SW480 (cell line): ENCODE measurements at regions not wholly inside any gene's neighbourhood (a gene's known extent, or its start where the extent isn't known, plus 50 kb on each side); places are given as distances from the start of the nearest gene placed in this dataset.
A peak's percentile ranks its signal among the peaks of the same experiment; 100 is the strongest.

ENCODE experiments used
- DNase-seq: peaks from one replicate; pipeline ENCODE4 v3.0.0-alpha.2; 2016; ENCODE audit warnings: low spot score

DNA sequence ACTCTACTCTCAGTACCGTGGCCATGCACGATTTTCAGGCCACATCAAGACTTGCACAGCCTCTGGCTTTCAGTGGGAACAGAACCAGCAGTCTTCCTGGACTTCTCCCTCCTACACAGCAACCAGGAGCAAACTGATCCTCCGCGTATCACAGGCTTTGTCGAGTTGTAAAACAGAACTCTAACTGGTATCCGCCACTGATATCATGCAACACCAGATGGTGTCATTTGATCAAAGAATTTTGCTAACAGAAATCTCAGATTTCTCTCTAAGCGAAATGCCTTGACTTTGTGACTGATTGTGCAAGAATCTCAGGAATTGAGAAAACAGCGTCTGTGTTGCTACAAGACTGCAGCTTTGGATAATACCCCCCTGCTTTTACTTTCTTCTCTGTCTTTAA lies 85.7 kb downstream of the COPS8 start:
- no peak for DNase-seq

DNA sequence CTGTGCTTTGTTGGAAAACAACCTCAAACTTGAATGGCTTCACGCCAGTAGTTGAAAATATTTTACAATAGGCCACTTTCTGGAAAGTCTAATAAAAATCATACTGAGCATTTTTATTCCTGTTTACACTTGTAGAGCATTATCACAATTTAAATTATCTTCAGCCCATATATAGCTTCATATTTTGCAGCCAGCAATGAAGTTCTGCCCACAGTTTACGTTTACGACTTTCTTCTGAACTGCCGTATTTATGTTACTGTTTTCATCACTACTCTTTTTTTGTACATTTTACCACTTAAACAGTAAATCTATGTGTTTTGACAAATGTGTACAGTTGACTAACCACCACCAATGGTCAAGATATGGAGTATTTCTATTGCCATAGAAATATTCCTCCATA lies 86.2 kb downstream of the COPS8 start:
- no peak for DNase-seq

DNA sequence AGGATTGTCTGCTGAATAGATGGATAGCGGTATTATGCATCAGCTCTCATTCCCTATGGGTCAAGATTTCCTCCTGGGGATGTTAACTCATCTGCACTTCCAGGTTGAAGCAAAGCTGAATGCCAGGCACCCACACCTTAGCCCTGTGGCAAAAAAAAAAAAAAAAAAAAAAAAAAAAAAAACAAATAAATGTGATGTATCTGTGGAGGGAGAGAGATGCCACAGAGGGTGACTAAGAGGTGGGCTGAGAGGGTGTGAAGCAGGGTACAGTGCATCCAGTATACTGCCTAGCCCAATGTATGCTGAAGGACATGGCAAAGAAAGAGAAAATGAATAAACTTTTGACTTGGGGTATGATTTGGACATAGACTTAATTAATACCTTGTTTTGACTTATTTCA lies 91.4 kb downstream of the COPS8 start:
- peak; percentile 52 for DNase-seq

DNA sequence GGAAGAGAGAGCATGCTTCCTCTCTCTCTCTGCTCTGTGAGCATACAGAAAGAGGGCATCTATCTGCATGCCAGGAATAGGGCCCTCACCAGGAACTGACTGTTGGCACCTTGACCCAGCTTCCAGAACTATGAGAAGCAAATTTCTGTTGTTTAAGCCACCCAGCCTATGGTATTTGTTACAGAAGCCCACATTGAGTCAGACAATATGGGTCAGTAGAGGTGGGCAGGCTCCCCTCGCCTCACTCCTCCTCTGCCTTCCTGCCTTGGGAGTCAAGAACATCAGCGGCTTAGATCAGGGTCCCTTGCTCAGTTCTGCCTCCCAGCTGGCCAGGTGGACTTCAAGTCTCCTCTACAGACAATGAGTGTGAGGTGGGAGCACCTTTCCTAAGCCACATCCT lies 92.3 kb downstream of the COPS8 start:
- no peak for DNase-seq

DNA sequence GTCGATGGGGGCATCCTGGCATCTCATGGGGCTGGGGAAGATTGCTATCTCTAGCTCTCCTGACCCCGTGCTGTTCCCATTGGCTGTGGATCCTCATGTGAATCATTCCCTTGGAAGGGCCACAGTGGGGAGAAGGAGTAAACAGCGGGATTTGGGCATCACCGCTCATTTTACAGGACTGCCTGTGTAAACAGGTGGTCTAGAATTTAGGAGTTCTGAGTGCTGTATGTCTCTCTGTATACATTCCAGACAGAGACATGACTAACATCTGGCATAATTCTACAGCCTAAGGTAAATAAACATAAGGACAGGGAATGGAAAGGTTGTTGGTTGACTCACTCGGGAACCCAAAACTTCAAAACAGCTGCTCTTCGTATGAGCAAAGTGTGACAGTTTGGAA lies 92.7 kb downstream of the COPS8 start:
- DNase-seq, result peak; percentile 62

DNA sequence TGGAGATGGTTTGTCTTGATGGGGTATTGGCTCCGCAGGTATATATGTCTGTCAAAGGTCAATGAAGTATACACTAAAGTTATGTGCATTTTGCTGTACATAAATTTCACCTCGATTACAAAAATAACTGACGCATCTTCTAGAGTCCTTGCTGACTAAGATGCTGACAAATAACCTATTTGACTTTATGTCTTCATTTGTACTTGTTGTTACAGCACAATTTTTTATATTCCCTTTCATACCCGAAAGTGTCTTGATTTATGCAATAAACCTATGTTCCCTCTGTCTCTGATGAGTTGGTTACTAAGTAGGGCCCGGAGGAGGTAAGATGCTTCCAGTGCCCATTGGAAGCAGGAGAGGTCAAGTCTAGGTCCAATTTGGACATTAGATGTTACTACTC lies 93.5 kb downstream of the COPS8 start:
- DNase-seq, result no peak

DNA sequence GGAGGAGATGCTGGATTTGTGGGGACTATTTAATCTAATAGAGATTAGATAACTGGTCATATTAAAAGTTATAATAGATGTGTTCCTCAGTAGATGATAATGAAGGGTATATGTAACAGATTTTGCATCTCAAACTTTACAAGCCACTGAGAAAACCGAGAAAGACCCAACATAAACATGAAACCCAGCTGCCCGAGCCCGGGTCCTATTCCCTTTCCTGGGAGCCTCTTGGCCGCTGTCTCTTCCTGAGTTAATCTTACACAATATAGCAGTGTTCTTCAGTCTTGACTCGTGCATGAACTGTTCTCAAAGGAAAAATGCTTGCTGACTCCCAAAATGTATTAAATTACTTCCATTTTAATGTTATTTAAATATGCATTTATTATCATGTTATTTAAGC lies 94.5 kb downstream of the COPS8 start:
- DNase-seq, result no peak

DNA sequence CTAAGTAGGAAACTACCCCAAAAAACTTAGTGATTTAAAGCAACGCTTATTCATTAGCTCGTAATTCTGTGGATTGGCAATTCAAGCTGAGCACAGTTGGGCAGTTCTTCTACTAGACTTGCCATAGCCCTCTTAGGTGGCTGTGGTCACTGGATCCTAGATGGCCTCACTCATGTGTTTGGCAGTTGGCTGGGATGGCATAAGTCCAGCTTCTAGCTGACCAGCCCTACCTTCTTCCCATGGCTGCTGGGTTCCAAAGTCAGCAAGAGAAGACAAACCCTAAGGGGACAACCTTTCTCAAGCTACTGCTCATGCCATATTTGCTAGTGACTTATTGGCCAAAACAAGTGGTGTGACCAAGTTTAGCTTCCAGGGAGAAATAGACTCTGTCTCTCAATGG lies 95.3 kb downstream of the COPS8 start:
- no peak for DNase-seq

DNA sequence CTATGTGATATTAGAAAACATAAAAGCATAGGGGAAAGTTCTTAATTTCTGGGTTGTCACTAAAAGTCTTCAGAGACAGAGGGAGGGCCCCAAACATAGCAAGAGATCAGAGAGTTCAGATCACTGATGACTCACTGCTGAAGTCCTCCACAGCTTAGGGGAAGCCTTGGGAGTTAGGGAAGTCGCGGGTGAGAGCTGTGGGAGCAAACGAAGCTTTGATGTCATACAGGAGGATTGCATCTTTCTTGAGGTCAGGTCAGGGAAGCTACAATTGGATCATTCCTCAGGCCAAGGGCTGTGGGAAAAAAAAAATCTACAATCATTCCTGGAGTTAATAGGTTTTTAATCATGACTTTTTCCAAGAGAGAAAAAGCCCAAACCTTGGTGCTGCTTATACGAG lies 96.2 kb downstream of the COPS8 start:
- DNase-seq, result peak; percentile 72

DNA sequence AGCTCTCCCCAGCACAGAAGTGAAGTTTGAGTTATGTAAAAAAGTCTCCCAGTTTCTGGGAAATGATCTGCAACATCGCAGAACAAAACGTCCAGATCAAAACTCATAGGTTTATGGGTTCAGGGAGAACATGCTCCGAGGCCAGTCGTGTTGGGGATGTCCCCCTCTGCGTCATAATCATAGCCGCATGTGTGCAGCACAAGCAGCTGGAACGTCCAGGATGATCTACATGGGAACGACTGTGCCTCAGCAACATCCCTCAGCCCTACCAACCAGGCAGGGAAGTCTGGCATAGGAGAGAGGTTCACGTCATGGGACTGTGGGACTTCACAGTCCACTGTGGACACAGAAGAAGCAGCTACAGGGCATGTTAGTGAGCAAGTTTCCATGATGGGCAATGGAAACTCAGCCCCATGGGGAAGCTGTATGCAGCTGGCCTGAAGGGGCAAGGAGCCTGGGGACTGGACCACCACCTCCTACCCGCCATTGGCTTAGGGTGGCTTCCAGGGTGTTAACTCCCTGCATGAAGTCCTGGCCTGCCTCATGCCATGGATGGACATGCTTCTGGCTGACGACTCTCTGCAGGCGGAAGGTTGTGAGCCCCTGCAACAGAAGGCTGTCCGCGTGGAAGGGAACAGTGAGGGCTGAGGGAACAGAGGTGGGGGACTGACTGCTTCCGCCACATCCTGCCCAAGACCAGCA lies 96.9 kb downstream of the COPS8 start:
- DNase-seq, result no peak

DNA sequence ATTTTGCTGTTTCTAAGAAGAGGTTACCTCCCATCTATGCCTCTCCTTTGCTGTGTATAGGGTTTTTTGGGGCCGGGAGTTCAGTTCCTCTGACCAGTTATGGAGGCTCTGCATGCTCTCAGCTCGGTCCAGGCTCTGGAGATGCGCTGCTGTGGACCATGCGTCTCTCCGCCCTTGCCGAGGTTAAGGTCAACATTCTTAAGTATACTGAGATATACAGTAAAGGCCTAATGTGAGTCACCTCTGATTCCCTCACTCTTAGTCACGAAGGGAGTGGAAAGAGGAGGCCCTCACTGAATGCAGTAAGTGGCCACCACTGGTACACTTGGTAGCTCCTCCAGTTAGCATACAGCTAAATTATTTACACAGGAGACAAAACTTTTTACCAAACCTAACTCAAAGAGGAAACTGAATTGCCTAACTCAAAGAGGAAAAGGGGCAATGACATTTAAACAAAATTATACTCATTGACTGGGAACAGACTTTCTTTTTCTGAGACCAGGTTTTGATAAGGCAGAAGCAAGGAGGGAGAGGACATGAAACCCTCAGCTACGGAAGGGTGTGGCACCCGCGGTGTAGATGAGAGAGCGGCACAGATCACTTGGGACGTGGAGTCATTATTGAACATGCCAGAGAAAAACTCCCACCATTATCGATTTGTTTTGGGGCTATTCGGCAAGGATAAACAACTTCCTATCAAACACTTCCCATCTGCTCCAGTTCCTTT lies 98.7 kb downstream of the COPS8 start:
- peak; percentile 42 for DNase-seq

DNA sequence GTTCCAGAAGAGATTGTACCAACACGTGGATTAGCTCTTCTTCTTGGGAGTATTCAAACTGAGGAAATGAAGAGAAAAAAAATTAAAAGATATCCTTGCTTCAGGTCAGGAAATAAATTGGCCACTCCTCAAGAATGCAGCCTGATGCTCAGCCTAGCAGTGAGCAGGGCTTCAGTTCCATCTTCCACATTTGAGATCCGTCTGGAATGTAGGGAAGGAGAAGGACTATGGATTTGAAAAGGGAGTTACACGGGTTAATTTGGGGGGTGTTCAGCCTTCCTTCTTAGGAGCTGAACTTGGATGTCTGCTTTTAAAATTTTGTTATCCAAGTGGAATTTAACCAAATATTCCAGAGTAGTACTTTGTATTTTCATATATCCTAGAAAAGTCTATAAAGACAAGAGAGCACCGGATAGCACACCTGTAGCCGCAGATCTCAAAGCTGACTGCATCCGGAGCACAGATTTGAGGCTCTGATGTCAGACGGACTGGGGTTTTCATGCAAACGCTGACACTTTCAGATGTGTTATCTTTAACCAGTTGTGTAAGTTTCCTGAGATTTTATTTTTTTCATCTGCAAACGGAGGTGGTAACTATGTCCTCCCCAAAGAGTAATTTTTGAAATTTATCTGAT lies 99.3 kb downstream of the COPS8 start:
- DNase-seq, result no peak

DNA sequence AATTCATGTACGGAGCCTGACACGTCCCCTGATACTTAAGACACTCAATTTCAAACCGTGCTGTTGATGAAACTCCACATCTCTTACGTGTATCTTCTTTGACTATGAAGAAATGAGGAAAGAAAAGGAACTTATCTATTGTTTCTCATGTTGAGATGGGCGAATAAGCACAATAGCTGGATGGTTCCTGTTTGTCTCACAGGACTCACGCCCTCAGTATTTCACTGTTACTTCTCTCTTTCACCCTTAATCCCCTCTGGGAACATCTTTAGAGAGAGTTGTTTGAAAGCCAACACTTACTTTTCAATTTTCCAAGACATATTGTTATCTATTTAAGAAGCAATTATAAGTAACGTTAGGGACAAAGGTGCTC lies 99.8 kb downstream of the COPS8 start:
- DNase-seq, result no peak

DNA sequence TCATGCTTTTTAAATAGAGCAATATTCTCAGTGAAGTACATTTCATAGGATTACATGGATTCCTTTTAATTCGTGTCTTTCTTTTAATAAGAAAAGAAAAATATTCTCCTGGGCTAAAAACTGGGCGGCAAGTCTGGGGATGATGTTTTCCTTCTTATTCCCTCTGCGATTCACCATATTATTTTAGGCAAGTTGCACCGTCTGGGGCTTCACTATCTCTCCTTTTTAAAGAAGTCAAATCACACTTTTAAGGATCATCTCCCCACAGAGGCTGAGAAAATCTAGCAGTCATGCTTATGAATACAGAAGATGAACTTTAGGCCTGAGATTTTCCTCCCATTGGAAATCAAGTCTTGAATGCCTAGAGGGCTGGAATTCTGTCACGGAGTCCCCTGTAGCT lies 104.1 kb downstream of the COPS8 start:
- DNase-seq, result no peak

DNA sequence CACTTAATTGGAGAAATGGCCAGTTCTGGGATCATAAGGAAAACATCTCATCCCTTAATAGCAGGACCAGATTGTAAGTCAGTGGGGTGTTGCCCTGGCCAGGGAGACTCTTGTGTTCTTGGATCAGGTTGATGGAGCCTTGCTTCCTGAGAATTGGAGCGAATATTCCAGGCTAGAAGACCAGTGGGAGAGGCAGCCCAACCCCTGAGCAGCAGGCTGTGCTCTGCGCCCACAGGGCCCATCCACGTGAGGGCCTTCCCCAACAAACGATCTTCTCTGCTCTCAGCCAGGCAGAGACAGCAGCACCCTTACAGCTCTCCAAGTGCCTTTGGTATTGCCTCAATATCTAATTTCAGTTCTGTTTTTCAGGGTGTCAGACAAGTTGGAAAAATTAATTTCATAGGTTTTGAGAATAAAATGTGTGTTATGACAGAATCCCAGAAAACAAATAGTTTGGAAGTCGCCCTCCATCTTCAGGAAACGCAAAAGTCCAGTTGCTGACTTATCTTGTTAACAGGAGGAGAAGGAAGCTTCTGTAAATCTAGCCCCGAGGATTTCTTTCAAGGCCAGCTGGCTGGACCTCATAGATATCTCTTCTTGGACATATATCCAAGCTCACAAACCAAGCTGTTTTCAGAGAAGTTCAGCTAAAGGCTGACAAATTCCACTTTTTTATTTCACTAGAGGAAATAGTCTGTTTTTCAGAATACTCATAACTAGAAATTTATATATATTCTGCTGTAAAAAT lies 105.5 kb downstream of the COPS8 start:
- no peak for DNase-seq

DNA sequence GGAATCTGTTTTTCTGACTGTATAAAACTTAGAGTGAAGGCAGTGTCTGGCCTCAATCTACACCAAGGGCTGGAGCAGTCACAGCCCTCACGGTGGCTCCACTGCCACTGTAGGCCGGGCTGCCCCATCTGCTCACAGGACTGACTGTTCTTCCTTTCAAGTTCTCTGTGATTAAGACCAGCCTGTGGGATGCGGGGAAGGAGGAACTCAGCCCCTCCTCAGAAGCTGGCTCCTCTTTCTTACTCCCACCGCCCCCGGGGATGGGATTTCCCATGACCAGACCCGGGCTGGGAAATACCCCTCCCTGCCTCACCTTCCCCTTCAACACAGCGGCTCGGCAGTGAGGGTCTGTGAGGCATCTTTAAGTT lies 106.0 kb downstream of the COPS8 start:
- no peak for DNase-seq

DNA sequence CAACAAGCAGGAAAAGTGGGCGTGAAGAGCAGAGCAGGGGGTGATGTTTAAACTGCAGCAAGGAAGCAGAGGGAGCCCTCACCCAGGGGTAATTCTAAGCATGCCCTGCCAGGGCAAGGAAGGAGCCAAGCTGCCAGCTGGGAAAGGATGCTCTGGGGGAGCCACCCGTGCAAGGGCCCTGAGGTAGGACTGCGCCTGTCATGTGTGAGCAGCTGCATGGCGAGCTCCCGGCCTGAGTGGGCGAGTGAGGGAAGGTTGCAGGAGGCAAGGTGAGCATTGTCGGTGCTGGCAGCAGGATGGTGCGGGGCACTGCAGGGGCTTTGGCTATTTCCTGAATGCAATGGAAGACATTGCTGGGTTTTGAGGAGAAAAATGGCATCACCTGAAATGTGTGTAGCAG lies 107.2 kb downstream of the COPS8 start:
- no peak for DNase-seq

DNA sequence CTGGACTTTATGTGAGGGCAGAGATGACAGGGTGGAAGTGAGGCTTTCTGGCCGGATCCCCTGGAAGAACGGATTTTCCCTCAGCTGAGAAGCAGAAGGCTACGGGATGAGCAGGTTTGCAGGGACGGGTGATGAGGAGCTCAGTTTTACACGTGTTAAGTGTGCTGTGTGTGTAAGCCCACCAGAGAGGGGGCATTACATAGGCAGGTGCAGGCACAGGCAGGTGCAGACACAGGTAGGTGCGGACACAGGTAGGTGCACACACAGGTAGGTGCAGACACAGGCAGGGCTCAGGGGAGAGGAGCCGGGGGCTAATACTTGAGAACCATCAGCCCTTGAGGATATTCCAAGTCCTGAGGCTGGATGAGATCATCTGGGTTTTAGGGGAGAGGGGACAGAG lies 107.7 kb downstream of the COPS8 start:
- no peak for DNase-seq

DNA sequence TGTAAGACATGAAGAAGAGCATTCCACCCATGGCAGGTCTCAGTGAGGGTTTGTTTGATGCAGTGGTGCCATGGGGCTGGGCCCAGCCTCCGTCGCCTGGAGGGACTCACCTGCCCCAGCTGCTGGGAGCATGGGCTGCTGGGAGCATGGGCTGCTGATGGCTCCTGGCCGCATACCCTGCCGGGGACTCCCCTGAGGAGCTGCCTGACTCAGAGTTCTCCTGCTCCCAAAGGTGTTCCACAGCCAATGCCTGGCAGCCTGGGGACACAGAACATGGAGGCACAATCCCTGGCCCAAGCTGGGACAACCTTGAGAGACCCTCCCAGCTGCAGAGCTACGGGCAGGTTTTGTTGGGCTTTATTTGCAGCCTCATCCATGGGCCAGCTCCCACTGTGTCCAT lies 108.4 kb downstream of the COPS8 start:
- no peak for DNase-seq

DNA sequence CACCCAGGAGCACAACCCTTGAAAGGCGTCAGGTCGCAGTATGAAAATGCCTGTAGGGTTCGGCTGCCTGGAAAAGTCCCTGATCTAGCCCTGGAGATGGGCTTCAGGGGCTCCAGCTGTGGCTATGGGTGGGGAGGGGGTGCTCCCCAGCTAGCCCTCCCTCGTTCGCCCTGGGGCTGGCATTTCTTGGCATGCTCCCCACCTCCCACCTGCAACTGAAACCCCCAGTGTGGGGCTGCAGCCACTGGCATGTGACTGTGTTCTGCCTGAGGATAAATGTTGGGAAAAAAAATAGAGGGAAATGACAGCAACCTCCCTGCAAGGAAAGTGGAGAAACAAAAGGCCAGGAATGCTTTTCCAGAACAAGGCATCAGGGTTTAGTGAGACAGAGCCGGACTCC lies 109.2 kb downstream of the COPS8 start:
- DNase-seq, result no peak

DNA sequence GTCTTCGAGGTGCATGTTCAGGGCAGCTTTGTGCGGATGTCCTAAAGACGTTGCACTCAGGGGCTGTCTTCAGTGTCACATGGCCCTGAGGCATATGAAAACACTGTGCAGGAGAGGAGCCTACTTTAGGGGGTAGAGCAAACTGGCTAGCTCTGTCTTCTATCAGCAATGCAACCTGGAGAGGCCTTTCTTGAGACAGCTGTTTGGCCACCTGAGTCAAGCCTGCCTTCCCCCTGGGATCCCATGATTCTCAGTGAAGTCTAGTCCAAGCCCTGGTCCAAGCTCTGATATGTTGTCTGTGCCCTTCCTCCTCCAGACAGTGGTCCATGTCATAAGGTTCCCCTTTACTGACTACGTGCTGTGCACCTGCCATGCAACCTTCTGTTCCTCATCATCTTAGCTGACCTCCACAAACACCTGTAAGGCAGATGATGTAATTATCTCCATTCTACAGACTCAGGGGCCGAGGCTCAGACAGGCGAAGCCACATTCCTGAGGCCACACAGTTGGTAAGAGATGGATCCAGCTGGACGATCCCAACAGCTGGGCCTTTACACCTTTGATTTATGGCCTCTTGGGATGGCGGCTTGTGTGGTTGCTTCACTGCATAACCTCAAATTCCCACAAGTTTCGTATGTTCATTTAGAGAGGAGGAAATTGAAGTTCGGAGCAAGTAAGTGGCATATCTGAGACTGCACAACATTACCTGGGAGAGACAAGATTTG lies 109.9 kb downstream of the COPS8 start:
- DNase-seq, result no peak

DNA sequence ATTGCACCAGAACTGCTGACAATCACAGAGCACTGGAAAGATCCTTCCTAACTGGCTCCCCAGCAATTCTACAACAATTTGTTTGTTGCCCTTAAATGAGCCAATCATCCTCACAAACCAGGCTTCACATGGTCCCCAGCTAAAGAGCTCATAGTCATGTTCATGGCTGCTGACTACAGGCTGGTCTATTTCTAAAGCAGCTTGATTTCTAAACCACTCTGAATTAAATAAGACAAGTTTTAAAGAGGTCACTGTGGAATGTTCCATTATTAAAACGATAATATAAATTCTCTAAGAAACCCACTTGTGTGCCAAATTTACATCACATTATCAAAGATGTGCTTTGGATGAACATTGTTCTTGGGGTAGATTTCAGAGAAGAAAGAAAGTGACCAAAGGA lies 110.7 kb downstream of the COPS8 start:
- no peak for DNase-seq
